Tibial nerve (tissue), 4 donors: ENCODE measurements at regions not wholly inside any gene's neighbourhood (a gene's known extent, or its start where the extent isn't known, plus 50 kb on each side); places are given as distances from the start of the nearest gene placed in this dataset.

ENCODE experiments used
- DNase-seq, 2 donors: peaks; one replicate each; pipeline ENCODE4 v3.0.0-alpha.2; 2019; ENCODE audit warnings: low spot score in 2 of 2
- H3K27ac ChIP-seq, 4 donors: fragments of 200-600 bp; sonication (generic) in 3 of 4; one replicate each; pipeline ENCODE4 v1.5.1; 2017 to 2019; ENCODE audit warnings: mild to moderate bottlenecking in 1 of 4
- H3K27me3 ChIP-seq, 2 donors: fragments of 200-600 bp; sonication (generic) in 1 of 2; one replicate each; pipeline versions ENCODE4 v1.5.1 to v1.6.0; 2017 to 2019
- H3K36me3 ChIP-seq, 3 donors: fragments of 200-600 bp; sonication (generic); one replicate each; pipeline ENCODE4 v1.5.1; 2018 to 2019
- H3K4me1 ChIP-seq, 4 donors: fragments of 200-600 bp; sonication (generic) in 3 of 4; one replicate each; pipeline ENCODE4 v1.5.1; 2017 to 2019
- H3K4me3 ChIP-seq, 4 donors: fragments of 200-600 bp; sonication (generic) in 3 of 4; one replicate each; pipeline ENCODE4 v1.5.1; 2017 to 2019; ENCODE audit warnings: mild to moderate bottlenecking in 1 of 4, moderate library complexity in 1 of 4
- H3K9me3 ChIP-seq, 4 donors: fragments of 200-600 bp; sonication (generic) in 3 of 4; one replicate each; pipeline ENCODE4 v1.5.1; 2017 to 2019
- CTCF ChIP-seq, 5 experiments: fragments of 200-600 bp in 3 of 5; fragments of 450-650 bp in 2 of 5; sonication (generic) in 3 of 5; IDR thresholded peaks; one replicate each; pipeline ENCODE4 v1.5.1; 2016 to 2019; ENCODE audit warnings: antibody characterized with exemption in 5 of 5, mild to moderate bottlenecking in 3 of 5, moderate library complexity in 2 of 5
- EP300 ChIP-seq, 2 donors: sonication (generic); formaldehyde crosslinking; IDR thresholded peaks; one replicate each; pipeline ENCODE4 v1.6.1; 2017; ENCODE audit warnings: antibody characterized with exemption in 2 of 2, mild to moderate bottlenecking in 1 of 2
- POLR2A ChIP-seq, 2 donors: fragments of 450-650 bp; IDR thresholded peaks; one replicate each; pipeline ENCODE4 v1.6.1; 2017; ENCODE audit warnings: antibody characterized with exemption in 2 of 2, mild to moderate bottlenecking in 2 of 2, moderate library complexity in 2 of 2
- WGBS, 2 donors: methylation state at CpG; one replicate each; pipeline ENCODE4 v1.1.5; 2018; 5-methylcytosine and 5-hydroxymethylcytosine counted together

DNA sequence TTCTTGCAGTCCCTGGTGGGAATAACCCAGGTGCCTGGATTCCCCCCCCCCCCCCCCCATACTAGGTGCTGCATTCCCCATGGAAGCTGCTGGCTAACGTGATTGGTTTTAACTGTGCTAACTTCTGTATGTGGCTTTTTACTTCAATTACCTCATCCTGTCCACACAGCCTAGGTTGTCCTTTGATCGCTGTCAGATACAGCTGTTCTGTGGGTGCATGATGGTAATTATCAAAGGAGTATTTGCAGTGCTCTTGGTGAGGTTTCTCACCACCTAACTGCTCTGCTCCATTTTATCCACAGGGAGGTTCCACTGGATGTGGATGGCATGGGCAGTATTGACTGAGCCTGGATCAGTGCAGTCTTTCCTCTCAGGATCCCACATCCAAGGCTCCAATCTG lies 93.0 kb downstream of the ZNF518B start:
- Histone ChIP-seq H3K36me3 (no peaks in the 10 kb centered on the region), H3K9me3 (no peaks in the 10 kb centered on the region), H3K27me3 (no peaks in the 10 kb centered on the region), H3K27ac (no peak overlapping the region), H3K4me3 (no peak overlapping the region), H3K4me1 (no peaks in the 10 kb centered on the region)
- no peak for DNase-seq
- WGBS, 2 donors = 79 to 89% methylated on average over 2 of the region's 2 CpGs
- TF ChIP-seq EP300 (IDR thresholded peaks at IDR 0.05) (no peak), POLR2A (IDR thresholded peaks at IDR 0.05) (no peak), CTCF (IDR thresholded peaks at IDR 0.05) (no peak)

DNA sequence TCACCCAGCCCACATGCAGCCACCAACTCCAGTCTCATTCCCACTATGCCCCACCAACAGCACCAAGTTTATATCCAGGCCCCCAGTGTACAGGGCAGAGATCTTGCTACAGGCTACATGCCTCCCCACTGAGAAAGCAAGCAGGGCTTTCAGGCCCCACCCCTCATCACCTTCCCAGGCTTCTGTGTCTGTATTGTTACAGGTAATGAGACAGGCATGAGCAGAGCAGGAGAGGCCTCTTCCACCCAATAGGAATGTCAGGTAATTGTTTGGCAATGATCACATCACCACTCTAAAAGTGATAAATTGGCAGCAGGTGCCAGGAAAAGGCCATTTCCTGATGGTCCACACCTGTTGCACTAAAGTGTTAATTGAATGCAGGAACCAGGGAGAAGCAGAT lies 102.5 kb downstream of the ZNF518B start:
- Histone ChIP-seq H3K36me3 (no peaks in the 10 kb centered on the region), H3K27me3 (no peaks in the 10 kb centered on the region), H3K4me3 (no peak overlapping the region), H3K27ac (no peak overlapping the region), H3K9me3 (peaks cover 0 to 10% (median 0%) of the 10 kb centered on the region in 4 donors), H3K4me1 (no peaks in the 10 kb centered on the region)
- DNase-seq = no peak
- TF ChIP-seq CTCF (IDR thresholded peaks at IDR 0.05) = no peak
- TF ChIP-seq POLR2A (IDR thresholded peaks at IDR 0.05) = no peak
- TF ChIP-seq EP300 (IDR thresholded peaks at IDR 0.05) = no peak

DNA sequence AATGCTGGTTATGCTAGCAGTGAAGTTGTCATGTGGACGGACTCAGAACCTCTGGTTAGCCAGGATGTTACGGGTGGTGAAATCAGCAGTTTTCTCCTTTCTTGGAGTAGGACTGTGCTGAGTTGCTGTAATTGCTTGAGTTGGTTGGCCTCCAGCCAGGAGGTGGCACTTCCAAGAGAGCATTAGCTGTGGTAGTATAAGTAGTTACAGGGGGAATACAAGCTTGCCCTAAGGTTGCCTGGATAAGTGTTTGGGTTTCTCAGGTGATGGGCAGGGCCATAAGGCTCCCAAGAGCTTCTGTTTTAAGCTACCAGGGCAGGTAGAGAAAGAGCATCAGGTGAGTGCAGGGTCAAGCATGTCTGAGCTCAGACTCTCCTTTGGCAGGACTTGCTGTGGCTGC lies 103.0 kb downstream of the ZNF518B start:
- 79 to 87% methylated on average over 2 of the region's 2 CpGs for WGBS, 2 donors
- no peak overlapping the region for H3K4me3 ChIP-seq

DNA sequence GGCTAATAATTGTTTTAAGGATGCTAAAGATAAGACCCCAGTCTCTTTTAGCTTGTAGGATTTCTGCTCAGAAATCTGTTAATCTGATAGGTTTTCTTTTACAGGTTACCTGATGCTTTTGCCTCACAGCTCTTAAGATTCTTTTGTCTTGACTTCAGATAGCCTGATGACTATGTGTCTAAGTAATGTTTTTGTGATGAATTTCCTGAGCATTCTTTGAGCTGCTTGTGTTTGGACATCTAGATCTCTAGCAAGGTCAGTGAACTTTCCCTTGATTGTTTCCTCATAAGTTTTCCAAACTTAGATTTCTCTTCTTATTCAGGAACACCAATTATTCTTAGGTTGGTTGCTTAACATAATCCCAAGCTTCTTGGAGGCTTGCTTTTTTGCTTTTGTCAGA lies 104.1 kb downstream of the ZNF518B start:
- no peak for DNase-seq
- H3K27ac ChIP-seq = no peak overlapping the region
- peaks cover 0 to 10% (median 0%) of the 10 kb centered on the region in 4 donors for H3K9me3 ChIP-seq
- no peak overlapping the region for H3K4me3 ChIP-seq
- no peaks in the 10 kb centered on the region for H3K4me1 ChIP-seq
- no peaks in the 10 kb centered on the region for H3K27me3 ChIP-seq
- TF ChIP-seq CTCF (IDR thresholded peaks at IDR 0.05) (no peak), POLR2A (IDR thresholded peaks at IDR 0.05) (no peak), EP300 (IDR thresholded peaks at IDR 0.05) (no peak)
- no peaks in the 10 kb centered on the region for H3K36me3 ChIP-seq

More for the DNA sequence above, 103.0 kb downstream of the ZNF518B start:
- TF ChIP-seq POLR2A (IDR thresholded peaks at IDR 0.05) = no peak
- TF ChIP-seq CTCF (IDR thresholded peaks at IDR 0.05) = no peak
- no peak for TF ChIP-seq EP300 (IDR thresholded peaks at IDR 0.05)
- Histone ChIP-seq H3K27me3 (no peaks in the 10 kb centered on the region), H3K9me3 (peaks cover 0 to 10% (median 0%) of the 10 kb centered on the region in 4 donors), H3K4me1 (no peaks in the 10 kb centered on the region), H3K27ac (no peak overlapping the region), H3K36me3 (no peaks in the 10 kb centered on the region)
- DNase-seq = peak; percentile 6 to 19

DNA sequence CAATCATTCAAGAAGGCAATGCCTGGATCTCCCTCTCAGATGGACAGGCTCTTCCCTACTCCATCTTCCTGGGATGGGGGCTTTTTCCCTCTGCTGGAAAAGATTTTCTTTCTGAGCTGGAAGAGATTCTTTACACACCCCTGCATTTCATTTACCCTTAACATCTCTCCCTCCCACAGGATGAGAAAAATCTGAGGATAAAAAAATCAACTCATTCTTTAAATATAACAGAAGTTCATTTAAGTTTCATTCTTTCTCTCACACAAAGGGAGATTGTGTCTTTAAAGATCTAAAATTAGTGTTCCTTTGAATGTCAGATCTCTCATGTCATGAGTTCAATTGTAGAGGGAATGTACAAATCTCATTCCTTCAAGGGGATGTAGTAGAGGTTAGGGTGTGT lies 109.0 kb downstream of the ZNF518B start:
- DNase-seq = no peak
- H3K27ac ChIP-seq = no peak overlapping the region
- H3K27me3 ChIP-seq = no peaks in the 10 kb centered on the region
- no peaks in the 10 kb centered on the region for H3K4me1 ChIP-seq
- H3K4me3 ChIP-seq = no peak overlapping the region
- no peaks in the 10 kb centered on the region for H3K36me3 ChIP-seq
- TF ChIP-seq POLR2A (IDR thresholded peaks at IDR 0.05) (no peak), EP300 (IDR thresholded peaks at IDR 0.05) (no peak), CTCF (IDR thresholded peaks at IDR 0.05) (no peak)
- peaks cover 0 to 4% (median 0%) of the 10 kb centered on the region in 4 donors for H3K9me3 ChIP-seq
